ENCODE measurements at regions not wholly inside any gene's neighbourhood (a gene's known extent, or its start where the extent isn't known, plus 50 kb on each side); places are given as distances from the start of the nearest gene placed in this dataset.
A peak's percentile ranks its signal among the peaks of the same experiment; 100 is the strongest.
"Not testable (repeated sequence)": the region's sequence is repeated elsewhere in the genome, so short reads cannot be mapped to it uniquely, and the experiment has no call there.

GRCh38 chr21:33121715-33122475, 52.0 kb downstream of the OLIG1 start:
- DNase-seq, result no peak

- DNase-seq, result no peak
Observed at GRCh38 chr21:33122507-33122906, 52.6 kb downstream of the OLIG1 start.

DNA sequence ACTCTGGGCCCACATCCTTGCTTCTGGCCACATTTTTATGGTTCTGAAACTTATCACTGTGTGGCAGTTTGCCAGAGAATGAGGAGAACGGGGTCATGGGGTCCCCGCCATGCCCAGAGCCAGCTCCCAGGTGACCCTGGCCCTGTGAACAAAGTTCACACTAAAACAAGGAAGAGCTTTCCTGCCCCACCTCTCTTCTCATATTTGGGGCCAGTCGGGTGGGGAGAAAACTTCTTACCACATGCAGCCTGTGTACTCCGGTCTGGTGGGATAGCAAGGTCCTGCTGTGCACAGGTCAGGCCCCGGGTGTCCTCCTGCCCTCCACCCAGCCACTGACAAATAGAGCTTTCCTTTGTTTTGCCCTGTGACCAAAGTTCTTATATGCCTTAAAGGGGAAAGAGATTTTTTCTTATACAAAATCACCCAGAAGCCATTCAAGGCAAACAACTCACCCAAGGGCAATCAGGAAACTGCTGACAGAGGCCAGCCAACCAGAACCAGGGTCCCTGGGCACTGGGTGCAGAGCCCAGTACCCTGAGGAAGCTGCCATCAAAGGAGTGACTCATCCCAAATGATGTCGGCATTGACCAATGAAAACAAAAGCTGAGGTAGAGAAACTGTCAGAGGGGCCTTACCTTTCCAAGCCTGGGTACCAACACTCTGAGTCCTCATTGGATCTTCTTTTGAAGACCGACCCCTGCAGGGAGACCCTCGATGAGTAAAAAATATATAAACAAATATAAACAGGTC, 53.6 kb downstream of the OLIG1 start:
- DNase-seq, result no peak

DNA sequence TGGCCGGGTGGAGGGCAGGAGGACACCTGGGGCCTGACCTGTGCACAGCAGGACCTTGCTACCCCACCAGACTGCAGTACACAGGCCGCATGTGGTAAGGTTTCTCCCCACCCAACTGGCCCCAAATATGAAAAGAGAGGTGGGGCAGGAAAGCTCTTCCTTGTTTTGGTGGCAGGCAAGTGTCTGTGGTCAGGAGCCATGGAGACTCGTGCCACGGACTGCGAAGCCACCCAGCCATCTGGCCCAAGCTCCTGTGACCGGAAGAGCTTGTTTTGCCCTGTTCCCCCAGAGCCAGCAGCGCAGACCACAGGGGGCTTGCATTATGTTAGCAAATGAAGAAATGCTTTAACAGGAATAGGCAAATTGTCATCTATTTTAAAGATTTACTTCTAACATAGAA, 54.9 kb downstream of the OLIG1 start:
- no peak for DNase-seq

- DNase-seq, result no peak
Observed at GRCh38 chr21:33125680-33126375, 55.9 kb downstream of the OLIG1 start.

- DNase-seq, result no peak
Observed at GRCh38 chr21:33126569-33126968, 56.6 kb downstream of the OLIG1 start.

- DNase-seq, result peak; percentile 92
Observed at GRCh38 chr21:33127154-33127867, 57.4 kb downstream of the OLIG1 start.

GRCh38 chr21:33127868-33128242, 57.9 kb downstream of the OLIG1 start:
- DNase-seq, result no peak

DNA sequence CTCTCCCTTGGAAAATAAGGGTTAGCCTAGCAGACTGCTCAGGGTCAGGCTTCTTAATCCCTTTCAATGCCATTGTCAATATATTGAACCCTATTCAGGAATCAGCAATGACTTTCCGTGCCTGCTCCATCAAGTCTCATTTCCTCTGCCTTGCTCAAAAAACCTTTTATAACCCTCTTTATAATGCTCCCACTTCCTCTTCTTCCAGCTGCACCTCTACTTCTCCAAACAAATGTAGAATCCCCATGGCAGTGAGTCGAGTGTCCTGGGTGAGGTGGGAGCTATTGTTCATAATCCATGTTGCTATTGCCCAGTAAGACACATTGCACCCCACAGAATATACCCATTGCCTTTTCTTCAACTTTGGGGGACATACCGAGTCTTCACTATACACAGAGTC, 58.6 kb downstream of the OLIG1 start:
- no peak for DNase-seq

DNA sequence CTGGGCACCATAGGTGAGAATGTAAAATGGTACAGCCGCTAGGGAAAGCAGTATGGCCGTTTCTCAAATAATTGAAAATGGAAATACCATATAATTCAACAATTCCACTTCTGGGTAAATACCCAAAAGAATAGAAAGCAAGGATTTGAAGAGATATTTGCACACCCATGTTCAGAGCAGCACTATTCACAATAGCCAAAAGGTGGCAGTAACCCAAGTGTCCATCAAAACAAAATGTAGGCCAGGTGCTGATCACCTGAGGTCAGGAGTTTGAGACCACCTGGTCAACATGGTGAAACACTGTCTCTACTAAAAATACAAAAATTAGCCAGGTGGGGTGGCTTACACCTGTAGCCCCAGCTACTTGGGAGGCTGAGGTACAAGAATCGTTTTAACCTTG, 62.1 kb downstream of the OLIG1 start:
- DNase-seq, result no peak

DNA sequence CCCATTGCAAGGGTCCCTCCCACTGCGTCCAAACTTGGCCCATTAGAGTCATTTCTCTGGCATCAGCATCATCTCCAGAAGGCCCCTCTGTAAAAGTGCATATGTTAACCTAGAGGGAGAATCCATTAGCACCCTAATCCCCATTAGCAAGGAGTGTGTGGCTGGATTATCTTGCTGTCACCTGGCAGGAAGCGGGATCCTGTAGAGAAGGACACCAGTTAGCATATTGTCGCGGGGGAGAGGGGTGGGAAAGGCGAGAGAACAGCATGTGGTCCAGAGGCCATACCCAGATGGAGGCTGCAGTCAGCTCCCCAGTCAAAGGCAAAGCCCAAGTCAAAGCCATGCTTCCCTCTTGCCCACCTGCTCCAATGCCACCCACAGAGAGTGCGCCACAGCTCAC, 64.0 kb downstream of the OLIG1 start:
- no peak for DNase-seq

DNA sequence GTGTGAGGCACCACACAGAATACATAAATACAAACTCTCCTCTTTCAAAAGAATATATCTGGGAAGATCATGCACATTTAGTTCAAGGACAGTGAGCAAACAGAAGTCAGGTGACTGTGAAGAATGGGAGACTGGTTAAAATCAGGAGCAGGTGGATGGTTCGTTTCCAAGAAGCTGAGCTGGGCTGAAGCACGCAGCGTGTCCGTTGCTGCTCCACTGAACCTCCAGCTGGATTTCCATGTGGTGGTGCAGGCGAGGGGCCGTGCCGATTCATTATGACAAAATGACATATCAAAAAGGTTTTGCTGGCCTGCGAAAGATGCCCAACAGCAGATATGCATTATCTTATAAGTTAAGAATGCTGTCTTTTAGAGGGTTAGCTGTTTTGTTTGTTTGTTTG, 66.0 kb downstream of the OLIG1 start:
- no peak for DNase-seq

GRCh38 chr21:33136847-33137502, 67.0 kb downstream of the OLIG1 start:
- DNase-seq, result no peak

DNA sequence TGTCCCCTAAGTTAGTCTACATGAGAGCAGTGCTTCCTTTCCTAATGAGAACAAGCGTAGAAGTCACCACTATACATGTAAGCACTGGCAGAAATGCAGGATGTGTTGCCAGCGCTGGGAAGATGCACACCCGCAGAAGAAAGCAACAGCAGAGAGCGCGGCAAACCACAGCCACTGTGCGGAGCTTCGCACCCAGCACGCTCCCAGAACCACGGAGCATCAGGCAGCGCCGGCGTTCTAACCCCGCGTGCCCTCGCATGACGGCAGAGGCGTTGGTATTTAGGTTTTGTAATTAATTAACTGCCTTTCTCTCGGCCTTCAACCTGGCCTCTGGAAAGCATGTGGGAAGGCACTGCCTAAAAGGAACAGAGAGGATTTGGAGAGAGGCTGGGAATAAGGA, 69.1 kb downstream of the OLIG1 start:
- no peak for DNase-seq

DNA sequence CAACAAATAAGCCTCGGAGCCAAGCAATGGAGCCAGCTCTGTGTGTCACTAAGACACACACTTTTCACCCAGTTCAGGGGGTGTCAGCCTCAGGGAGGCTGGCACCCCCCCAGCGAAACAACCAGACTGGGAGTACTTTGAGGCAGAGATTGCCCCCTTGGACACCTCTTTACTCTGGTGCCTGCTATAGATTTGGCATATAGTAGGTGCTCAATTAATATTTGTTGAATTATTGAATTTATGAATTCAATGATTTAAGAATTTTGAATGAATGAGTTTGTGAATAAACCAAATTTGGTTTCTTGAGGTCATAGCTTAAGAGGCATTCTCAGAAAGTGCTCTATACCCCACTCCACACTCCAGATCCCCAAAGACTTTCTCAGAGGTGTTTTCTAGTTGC, 70.3 kb downstream of the OLIG1 start:
- no peak for DNase-seq

- DNase-seq, result no peak
Observed at GRCh38 chr21:33146467-33146866, 76.5 kb downstream of the OLIG1 start.

- DNase-seq, result no peak
Observed at GRCh38 chr21:33149181-33149580, 79.2 kb downstream of the OLIG1 start.

DNA sequence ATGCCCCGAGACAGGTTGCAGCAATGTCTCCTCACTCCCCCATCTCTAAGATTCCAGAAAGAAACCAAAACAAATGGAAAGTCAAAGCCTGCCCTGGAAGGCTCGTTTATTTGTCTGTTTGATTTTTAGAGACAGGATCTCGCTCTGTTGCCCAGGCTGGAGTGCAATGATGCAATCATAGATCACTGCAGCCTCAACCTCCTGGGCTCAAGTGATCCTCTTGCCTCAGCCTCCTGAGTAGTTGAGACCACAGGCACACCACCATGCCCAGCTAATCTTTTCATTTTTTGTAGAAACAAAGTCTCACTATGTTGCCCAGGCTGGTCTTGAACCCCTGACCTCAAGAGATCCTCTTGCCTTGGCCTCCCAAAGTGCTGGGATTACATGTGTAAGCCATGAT, 78.8 kb upstream of the IFNAR2 start:
- DNase-seq, result not testable (repeated sequence)

GRCh38 chr21:33151941-33152731, 77.6 kb upstream of the IFNAR2 start:
- peak; percentile 27 for DNase-seq

DNA sequence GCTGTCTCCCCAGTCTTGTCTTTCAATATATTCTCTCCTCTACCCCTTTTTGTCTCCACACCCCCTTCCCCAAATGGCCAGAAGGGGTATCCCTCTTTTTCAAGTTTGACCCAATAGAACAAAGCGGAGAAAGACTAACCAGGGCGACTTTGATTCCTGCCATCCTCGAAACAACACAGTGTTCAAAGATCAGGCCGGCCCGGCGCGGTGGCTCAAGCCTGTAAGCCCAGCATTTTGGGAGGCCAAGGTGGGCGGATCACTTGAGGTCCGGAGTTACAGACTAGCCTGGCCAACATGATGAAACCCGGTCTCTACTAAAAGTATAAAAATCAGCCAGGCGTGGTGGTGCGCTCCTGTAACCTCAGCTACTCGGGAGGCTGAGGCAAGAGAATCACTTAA, 77.0 kb upstream of the IFNAR2 start:
- DNase-seq, result no peak

- no peak for DNase-seq
Observed at GRCh38 chr21:33155005-33155404, 74.7 kb upstream of the IFNAR2 start.

DNA sequence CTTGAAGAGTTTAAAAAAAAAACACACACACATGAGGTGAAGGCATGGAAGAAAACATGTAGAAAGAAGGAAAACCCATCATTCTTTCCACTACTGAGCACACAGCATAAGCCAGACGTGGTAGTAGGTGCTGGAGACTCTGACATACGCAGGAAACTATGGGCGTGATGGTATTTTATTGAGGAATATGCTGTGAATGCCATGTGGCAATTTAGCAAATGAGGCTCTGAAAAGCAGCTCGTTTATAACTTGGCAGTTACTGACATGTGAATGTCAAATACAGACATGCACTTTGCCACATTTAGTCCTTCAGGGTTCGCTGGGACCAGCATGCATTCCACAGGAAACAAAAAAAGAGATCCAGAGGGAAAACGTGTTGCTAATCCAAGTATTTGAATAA, 74.3 kb upstream of the IFNAR2 start:
- DNase-seq, result no peak

Data from suppressor macrophage treated with lipopolysaccharide for 4 hours (primary cell).